ENCODE measurements at regions not wholly inside any gene's neighbourhood (a gene's known extent, or its start where the extent isn't known, plus 50 kb on each side); places are given as distances from the start of the nearest gene placed in this dataset.

DNA sequence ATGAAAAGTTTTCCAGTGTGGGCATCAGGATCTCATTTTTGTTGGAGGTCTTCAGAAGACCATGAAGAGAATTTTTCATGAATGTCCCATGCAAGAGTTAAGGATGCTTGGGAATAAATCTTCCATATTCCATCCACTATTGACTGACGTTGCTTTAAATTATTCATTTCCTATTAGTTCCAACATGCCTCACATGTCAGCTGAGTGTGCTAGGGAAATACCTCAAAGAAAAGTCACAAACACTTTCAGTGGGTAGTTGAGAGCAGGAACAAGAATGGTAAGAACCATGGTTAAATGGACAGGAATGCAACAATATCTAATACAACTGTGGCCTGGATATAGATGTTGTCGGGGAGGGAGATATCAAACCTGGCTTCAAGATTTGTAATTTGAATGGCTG, 610.1 kb downstream of the TECRL start:
- no peak for DNase-seq (ENCODE audit: low read depth)

DNA sequence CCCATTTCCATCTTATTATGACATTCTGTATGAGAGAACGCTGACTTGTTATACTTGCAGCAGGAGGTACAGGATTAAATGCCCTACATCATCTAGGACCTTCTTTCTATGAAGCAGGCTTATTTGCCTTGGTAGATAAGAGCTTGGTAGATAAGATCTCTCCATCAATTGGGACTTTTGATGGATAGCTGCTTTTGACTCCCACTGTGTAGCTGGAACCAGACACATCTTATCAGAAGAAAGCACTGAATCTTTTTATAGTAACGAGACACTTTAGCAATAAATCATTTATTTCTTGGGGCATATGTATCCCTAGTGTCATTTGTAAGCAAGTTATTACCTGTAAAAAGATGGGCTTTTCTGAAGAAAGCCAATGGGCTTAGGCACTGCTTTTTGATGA, 613.9 kb downstream of the TECRL start:
- DNase-seq (ENCODE audit: low read depth) = no peak

- no peak for DNase-seq (ENCODE audit: low read depth)
These were observed 618.9 kb downstream of the TECRL start for GRCh38 chr4:63790377-63790776.

DNA sequence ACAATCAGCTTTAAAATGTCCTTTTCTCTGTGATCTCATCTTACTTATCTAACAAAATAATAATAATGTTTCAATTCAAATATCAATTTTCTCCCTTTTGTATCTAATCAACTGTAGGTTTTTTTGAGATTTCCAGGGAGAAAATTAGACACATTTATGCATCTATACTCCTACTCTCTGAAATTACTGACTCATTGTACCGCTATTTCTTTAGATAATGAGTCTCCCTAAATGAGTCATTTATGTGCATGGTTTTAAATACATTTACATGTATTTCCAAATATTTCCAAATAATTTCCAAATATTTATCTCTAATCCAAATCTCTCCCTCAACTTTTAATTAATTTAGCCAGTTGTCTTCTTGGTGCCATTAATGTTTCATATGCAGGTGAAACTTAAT, 621.0 kb downstream of the TECRL start:
- peak; percentile 31 for DNase-seq (ENCODE audit: low read depth)

DNA sequence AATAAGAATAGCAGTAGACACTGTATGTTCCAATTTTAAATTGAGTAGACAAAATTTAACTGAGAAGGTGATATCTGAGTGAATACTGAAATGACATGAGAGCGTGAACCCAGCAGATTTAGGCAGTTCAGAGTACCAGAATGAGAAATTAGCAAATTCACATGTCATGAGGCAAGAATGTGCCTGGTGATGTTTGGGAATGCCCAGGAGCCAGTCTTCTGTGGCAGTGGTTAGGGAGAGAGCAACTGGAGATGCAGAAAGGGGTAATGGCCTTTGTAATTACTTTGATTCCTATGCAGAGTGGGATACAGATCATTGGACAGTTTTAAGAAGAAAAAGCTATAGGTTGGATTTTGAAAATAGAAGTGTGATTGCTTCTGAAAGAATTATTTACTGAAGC, 621.9 kb downstream of the TECRL start:
- DNase-seq (ENCODE audit: low read depth) = no peak

- DNase-seq (ENCODE audit: low read depth) = no peak
These were observed 623.1 kb downstream of the TECRL start for GRCh38 chr4:63786171-63786570.

GRCh38 chr4:63784822-63785221, 624.4 kb downstream of the TECRL start:
- no peak for DNase-seq (ENCODE audit: low read depth)

GRCh38 chr4:63777601-63778000, 631.6 kb downstream of the TECRL start:
- DNase-seq (ENCODE audit: low read depth) = no peak

DNA sequence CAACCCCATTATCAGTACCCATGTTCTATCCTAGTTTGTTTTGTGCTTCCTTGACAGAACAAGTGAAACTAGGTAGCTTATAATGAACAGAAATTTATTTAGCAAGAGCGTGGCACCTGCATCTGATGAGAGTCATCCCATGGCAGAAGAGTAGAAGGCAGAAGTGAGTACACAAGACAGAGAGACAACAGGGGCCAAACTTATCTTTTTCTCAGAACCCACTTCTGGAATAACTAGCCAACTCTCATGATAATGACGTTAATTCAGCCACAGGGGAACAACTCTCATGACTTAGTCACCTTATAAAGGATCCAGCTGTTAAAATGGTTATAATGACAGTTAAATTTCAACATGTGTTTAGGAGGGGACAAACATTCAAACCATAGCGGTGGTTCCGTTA, 644.9 kb downstream of the TECRL start:
- DNase-seq (ENCODE audit: low read depth) = no peak

- no peak for DNase-seq (ENCODE audit: low read depth)
These were observed 651.3 kb downstream of the TECRL start for GRCh38 chr4:63757929-63758328.

GRCh38 chr4:63742882-63743281, 666.4 kb downstream of the TECRL start:
- no peak for DNase-seq (ENCODE audit: low read depth)

DNA sequence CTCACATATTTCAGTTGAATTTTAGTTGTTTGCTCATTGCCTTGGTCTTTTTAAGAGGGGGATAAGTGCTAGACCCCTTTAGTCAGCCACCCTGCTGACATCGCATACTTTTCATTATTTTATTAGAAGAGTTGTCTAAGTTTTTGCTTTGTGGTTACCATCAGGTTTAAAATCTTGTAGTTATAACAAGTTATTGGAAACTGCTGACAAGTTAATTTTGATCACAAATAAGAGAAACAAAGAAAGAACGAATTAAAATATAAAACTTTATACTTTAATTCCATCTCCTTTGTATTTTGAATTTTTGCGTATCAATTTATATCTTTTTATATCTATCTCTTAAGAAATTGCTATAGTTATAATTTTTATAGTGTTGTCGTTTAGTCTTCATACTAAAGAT, 679.7 kb downstream of the TECRL start:
- DNase-seq (ENCODE audit: low read depth) = no peak

- no peak for DNase-seq (ENCODE audit: low read depth)
These were observed 680.6 kb downstream of the TECRL start for GRCh38 chr4:63728480-63729177.

DNA sequence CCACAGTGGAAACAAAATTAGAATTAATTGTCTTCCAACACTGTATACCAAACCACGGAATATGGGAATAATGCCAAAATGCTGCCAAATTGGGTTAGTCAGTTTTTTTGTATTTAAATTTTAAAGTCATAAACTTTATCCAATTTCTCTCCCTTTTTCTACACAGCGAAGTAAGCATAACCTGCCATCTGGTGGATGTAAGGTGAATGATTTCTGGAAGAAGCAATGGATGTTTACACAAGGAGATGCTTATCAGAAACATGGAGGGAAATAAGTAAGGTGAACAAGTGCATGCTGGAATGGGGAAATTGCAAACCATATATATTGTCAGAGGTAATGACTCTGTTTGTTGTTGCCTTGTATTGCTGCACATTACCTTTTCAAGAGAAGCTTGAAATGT, 691.9 kb downstream of the TECRL start:
- no peak for DNase-seq (ENCODE audit: low read depth)

DNA sequence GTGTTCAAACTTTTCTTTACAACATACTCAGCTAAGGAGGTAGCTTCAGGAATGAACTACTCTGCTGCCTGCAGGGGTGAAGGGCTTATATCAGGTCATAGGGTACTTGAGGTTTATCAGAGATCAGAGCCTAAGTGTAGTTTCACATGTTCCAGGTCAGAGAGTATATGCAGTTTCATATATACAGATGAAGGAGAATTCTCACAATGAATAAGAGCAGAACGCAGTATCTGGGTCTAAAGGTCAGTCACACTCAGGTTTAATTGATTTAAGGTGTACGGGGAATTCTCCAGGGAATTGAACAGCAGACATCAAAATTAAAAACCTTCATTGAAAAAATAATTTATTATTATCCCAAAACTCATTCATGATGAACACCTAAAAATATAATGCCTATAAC, 700.6 kb downstream of the TECRL start:
- DNase-seq (ENCODE audit: low read depth) = no peak

DNA sequence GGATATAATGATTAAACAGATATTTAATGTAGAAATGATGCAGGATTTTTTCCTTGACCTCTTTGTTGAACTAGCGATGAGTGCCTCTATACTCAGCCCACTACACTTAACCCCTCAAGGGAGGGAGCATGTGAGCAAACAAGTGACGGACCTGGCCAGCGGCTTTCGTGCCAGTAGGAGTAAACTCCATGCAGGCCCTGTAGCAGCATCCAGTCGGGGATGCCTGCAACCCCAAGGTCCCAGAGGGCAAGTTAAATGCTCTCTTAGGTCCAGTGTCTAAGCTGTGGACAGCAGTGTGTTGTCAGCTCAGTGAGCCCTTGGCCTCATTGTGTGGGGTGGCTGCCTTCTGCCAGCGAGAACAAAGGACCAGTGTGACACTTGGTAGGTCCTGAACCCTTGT, 708.7 kb downstream of the TECRL start:
- no peak for DNase-seq (ENCODE audit: low read depth)

GRCh38 chr4:63693321-63693720, 715.9 kb downstream of the TECRL start:
- no peak for DNase-seq (ENCODE audit: low read depth)

DNA sequence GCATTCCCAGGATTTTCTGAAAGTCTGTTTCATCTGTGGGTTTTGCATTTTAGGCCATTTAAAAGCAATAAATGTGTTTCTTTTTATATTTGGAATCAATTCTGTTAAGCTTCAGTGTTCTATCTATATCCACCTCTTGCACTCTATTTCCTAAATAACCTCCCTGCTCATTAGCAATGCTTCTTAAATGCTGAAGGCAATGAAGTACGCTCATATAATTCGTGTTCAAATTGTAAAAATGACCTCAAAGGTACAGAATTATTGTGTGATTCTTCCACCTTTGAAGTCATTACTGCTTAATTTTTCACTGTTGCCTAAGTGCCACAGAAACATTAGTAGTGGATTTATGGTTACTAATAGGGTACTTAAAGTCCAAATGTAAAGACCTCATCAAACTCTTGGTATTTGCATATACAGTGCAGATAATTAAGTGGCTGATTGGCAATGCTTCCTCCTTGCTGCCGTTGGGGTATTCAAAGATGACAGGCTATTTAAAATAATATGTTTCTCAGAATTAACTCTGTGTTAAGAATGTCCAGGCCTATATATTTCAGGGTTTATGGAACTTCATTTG, 730.8 kb downstream of the TECRL start:
- no peak for DNase-seq (ENCODE audit: low read depth)

- DNase-seq (ENCODE audit: low read depth) = no peak
These were observed 738.5 kb downstream of the TECRL start for GRCh38 chr4:63670735-63671134.

DNA sequence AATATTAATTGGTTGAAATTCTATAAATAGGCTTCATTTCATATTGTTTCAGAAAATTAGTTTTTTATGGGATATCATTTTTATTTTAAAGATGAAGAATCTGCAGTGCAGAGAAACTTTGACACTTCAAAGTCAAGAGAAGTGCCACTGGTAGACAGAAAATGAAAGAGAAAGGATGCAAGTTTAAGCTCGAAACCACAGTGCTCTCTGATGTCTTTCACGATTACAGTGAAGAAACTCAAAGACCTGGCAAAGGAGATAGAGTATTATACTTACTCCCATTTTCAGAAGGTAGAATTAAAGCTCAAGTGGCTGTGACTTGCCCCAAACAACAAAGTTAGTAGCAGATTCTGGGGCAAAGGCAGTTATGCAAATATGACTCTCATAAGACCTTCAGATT, 745.4 kb downstream of the TECRL start:
- no peak for DNase-seq (ENCODE audit: low read depth)

GRCh38 chr4:63644396-63644795, 764.9 kb downstream of the TECRL start:
- DNase-seq (ENCODE audit: low read depth) = no peak

- DNase-seq (ENCODE audit: low read depth) = no peak
These were observed 772.0 kb downstream of the TECRL start for GRCh38 chr4:63637270-63637669.

- no peak for DNase-seq (ENCODE audit: low read depth)
These were observed 776.4 kb downstream of the TECRL start for GRCh38 chr4:63632858-63633257.

DNA sequence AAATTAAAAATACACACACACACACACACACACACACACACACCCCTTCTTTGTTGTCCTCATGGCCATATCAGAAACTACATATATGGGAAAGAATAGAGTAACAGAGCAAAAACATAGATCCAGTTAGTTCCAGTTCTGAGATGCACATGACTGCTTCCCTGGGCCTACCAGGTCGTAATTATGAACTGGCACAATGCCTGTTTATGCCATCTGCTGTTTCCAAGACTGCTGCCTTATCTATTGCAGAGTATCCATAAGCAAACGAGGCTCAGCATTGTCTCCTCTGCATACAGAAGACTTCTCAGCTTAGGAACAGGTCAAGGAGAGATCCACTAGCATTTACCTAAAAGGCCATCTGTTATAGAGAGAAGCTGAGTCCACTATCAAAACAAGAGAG, 789.0 kb downstream of the TECRL start:
- no peak for DNase-seq (ENCODE audit: low read depth)
